ENCODE measurements at regions not wholly inside any gene's neighbourhood (a gene's known extent, or its start where the extent isn't known, plus 50 kb on each side); places are given as distances from the start of the nearest gene placed in this dataset.

DNA sequence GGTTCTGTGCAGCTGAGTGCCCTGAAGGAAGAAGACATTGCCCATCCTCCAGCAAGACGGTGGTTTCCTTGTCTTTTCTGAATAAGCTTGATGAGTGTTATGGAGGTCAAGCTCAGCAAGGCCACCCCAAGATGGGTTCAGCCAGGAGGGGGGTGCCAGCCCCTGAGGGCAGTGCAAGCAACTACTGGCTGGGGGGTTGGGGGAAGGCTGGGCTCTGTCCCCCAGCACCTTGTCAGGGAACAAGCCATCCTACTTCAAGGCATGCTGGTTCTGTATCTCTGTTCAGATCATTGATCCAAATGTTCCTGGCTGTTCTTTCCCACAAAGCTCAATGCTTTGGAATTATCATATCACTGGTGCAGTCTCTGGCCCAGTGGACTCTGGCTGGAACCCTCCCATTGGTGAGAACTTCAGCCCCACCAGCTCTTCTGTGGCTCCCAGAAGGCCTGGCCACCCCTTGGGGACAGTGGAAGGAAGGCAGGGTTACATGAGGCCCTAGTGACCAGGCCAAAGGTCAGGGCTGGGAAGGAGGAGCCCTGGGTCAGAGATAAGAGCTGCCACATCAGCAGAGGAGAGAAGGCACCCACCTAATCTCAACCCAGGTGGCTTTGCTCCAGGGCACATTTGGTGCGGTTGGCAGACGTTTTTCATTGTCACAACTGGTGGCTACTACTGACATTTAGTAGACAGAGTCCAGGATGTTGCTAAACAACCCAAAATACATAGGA lies 280.2 kb downstream of the IRX2 start:
- H2AFZ ChIP-seq (ENCODE audit: low read length): no peak overlapping the region
- no peaks in the 10 kb centered on the region for H3K9me3 ChIP-seq (replicated peaks; ENCODE audit: insufficient read depth, low read length)
- no peaks in the 10 kb centered on the region for H4K20me1 ChIP-seq (ENCODE audit: insufficient read depth, low read length)
- H3K4me2 ChIP-seq (ENCODE audit: low read depth, low read length): no peak overlapping the region
- no peak for DNase-seq
- H3F3A ChIP-seq (ENCODE audit: insufficient read depth, low read length): no peaks in the 10 kb centered on the region
- H3K27ac ChIP-seq (ENCODE audit: low read length): no peak overlapping the region
- no peaks in the 10 kb centered on the region for H3K4me1 ChIP-seq (ENCODE audit: low read length)
- no peaks in the 10 kb centered on the region for H3K79me2 ChIP-seq (ENCODE audit: low read length)
- H3K36me3 ChIP-seq (replicated peaks; ENCODE audit: insufficient read depth, low read length): no peaks in the 10 kb centered on the region
- H3K27me3 ChIP-seq (replicated peaks; ENCODE audit: insufficient read depth, low read length): no peaks in the 10 kb centered on the region
- H3K4me3 ChIP-seq (ENCODE audit: low read length): no peak overlapping the region
- H3K9ac ChIP-seq (ENCODE audit: low read length): no peak overlapping the region
- TF ChIP-seq, protein P1, sequence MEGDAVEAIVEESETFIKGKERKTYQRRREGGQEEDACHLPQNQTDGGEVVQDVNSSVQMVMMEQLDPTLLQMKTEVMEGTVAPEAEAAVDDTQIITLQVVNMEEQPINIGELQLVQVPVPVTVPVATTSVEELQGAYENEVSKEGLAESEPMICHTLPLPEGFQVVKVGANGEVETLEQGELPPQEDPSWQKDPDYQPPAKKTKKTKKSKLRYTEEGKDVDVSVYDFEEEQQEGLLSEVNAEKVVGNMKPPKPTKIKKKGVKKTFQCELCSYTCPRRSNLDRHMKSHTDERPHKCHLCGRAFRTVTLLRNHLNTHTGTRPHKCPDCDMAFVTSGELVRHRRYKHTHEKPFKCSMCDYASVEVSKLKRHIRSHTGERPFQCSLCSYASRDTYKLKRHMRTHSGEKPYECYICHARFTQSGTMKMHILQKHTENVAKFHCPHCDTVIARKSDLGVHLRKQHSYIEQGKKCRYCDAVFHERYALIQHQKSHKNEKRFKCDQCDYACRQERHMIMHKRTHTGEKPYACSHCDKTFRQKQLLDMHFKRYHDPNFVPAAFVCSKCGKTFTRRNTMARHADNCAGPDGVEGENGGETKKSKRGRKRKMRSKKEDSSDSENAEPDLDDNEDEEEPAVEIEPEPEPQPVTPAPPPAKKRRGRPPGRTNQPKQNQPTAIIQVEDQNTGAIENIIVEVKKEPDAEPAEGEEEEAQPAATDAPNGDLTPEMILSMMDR (IDR thresholded peaks at IDR 0.05; ENCODE audit: low read length): no peak
- TF ChIP-seq EZH2phosphoT487 (IDR thresholded peaks at IDR 0.05; ENCODE audit: low read length) (no peak), EZH2 (optimal IDR thresholded peaks at IDR 0.05; ENCODE audit: low read depth, low read length) (no peak)
- no peaks in the 10 kb centered on the region for H3K9me2 ChIP-seq (replicated peaks; ENCODE audit: insufficient read depth, low read length)

DNA sequence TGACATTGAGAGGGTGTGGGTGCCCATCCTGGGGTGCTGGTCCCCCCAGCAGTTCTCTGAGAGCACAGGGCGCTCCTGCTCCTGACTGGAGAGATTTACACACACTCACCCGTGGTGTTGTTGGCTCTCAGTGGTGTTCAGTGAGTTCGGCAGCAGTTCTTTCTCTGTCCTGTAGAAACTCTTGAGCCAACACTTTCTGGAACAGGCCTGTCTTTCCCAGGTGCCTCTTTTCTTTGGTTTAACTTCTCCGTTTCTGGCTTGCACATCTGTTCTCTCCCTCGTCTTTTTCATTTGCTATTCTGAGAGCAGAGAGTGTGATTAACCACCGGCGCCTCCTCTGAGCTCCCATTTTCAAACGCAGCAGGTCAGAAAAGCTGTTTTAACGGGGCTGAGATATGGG lies 284.5 kb downstream of the IRX2 start:
- DNase-seq: no peak
- Histone ChIP-seq H3K9ac (ENCODE audit: low read length) (no peak overlapping the region), H2AFZ (ENCODE audit: low read length) (0 out of 2 replicates have a peak overlapping the region, but pooled peaks have one; percentile 31)

DNA sequence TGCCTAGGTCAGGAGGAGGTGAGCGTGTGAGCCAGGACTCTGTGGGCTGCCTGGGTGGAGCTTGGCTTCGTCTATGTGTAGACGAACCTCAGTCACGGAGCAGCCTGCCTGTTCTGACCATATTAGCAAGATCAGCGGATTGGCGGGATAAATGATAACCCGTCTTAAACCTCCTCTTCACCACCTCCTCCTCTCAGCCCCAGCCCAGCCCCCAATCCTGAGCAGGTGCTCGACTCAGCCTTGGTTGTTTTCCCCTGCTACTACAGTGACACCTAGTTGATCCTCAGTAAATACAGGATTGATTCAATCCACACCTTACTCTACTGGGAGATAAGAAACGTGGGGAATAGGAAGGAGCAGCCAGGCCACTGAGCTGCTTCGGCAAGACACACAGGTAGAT lies 286.1 kb downstream of the IRX2 start:
- H3K36me3 ChIP-seq (replicated peaks; ENCODE audit: insufficient read depth, low read length): no peaks in the 10 kb centered on the region
- no peaks in the 10 kb centered on the region for H3K79me2 ChIP-seq (ENCODE audit: low read length)
- H3K27ac ChIP-seq (ENCODE audit: low read length): no peak overlapping the region
- TF ChIP-seq EZH2 (optimal IDR thresholded peaks at IDR 0.05; ENCODE audit: low read depth, low read length): no peak
- TF ChIP-seq EZH2phosphoT487 (IDR thresholded peaks at IDR 0.05; ENCODE audit: low read length): no peak
- TF ChIP-seq, protein P1 (IDR thresholded peaks at IDR 0.05; ENCODE audit: low read length): no peak
- H3K4me3 ChIP-seq (ENCODE audit: low read length): no peak overlapping the region
- H3F3A ChIP-seq (ENCODE audit: insufficient read depth, low read length): no peaks in the 10 kb centered on the region
- no peaks in the 10 kb centered on the region for H3K9me3 ChIP-seq (replicated peaks; ENCODE audit: insufficient read depth, low read length)
- H3K9me2 ChIP-seq (replicated peaks; ENCODE audit: insufficient read depth, low read length): no peaks in the 10 kb centered on the region
- no peaks in the 10 kb centered on the region for H3K27me3 ChIP-seq (replicated peaks; ENCODE audit: insufficient read depth, low read length)
- no peak for DNase-seq
- H3K9ac ChIP-seq (ENCODE audit: low read length): no peak overlapping the region
- no peaks in the 10 kb centered on the region for H3K4me1 ChIP-seq (ENCODE audit: low read length)
- no peaks in the 10 kb centered on the region for H4K20me1 ChIP-seq (ENCODE audit: insufficient read depth, low read length)
- no peak overlapping the region for H2AFZ ChIP-seq (ENCODE audit: low read length)
- no peak overlapping the region for H3K4me2 ChIP-seq (ENCODE audit: low read depth, low read length)

More for the DNA sequence above, 284.5 kb downstream of the IRX2 start:
- TF ChIP-seq, protein P1 (IDR thresholded peaks at IDR 0.05; ENCODE audit: low read length): no peak
- TF ChIP-seq EZH2 (optimal IDR thresholded peaks at IDR 0.05; ENCODE audit: low read depth, low read length) (no peak), EZH2phosphoT487 (IDR thresholded peaks at IDR 0.05; ENCODE audit: low read length) (no peak)
- Histone ChIP-seq H3K27me3 (replicated peaks; ENCODE audit: insufficient read depth, low read length) (no peaks in the 10 kb centered on the region), H3K4me3 (ENCODE audit: low read length) (no peak overlapping the region), H3K9me3 (replicated peaks; ENCODE audit: insufficient read depth, low read length) (no peaks in the 10 kb centered on the region), H3K4me2 (ENCODE audit: low read depth, low read length) (peak overlapping the region; percentile 32; the same call in 1 of the 2 replicates), H3K79me2 (ENCODE audit: low read length) (no peaks in the 10 kb centered on the region), H3K9me2 (replicated peaks; ENCODE audit: insufficient read depth, low read length) (no peaks in the 10 kb centered on the region), H3K4me1 (ENCODE audit: low read length) (no peaks in the 10 kb centered on the region), H4K20me1 (ENCODE audit: insufficient read depth, low read length) (no peaks in the 10 kb centered on the region), H3K36me3 (replicated peaks; ENCODE audit: insufficient read depth, low read length) (no peaks in the 10 kb centered on the region), H3K27ac (ENCODE audit: low read length) (peak overlapping the region; percentile 10; the same call in 1 of the 2 replicates), H3F3A (ENCODE audit: insufficient read depth, low read length) (no peaks in the 10 kb centered on the region)
